B cell (primary cell): ENCODE measurements at regions not wholly inside any gene's neighbourhood (a gene's known extent, or its start where the extent isn't known, plus 50 kb on each side); places are given as distances from the start of the nearest gene placed in this dataset.

Experiments used
- ATAC-seq: fragments of 200-7000 bp; cut with Tn5 transposase; one replicate; pipeline ENCODE4 v1.10.0; 2021; ENCODE audit warnings: low read depth, mild to moderate bottlenecking, moderate number of reproducible peaks, moderate library complexity
- CTCF ChIA-PET: fragments of 350-600 bp; sonication (Branson Sonifier 250); formaldehyde crosslinking; loops from one replicate; lab custom pipeline; 2021; ENCODE audit warnings: antibody characterized with exemption, inconsistent platforms; lab: Charles Lee
- POLR2A ChIA-PET: fragments of 350-600 bp; sonication (Branson Sonifier 250); formaldehyde crosslinking; loops from one replicate; lab custom pipeline; 2021; ENCODE audit warnings: antibody characterized with exemption; lab: Charles Lee
- DNase-seq: peaks from one replicate; pipeline ENCODE4 v3.0.0; 2013
- H2AFZ ChIP-seq: 2 replicates; pipeline ENCODE4 v1.6.1; 2012; ENCODE audit warnings: mild to moderate bottlenecking, low read depth, low read length; ENCODE audit not compliant: insufficient read depth, poor library complexity, severe bottlenecking
- H3K27ac ChIP-seq, 2 donors: 1 replicate in 1 of 2; 2 replicates in 1 of 2; pipeline ENCODE4 v1.5.1; 2012 to 2013; ENCODE audit warnings: low read length in 2 of 2, mild to moderate bottlenecking in 2 of 2, moderate library complexity in 1 of 2
- H3K27me3 ChIP-seq, 4 experiments: fragments of 200-600 bp in 1 of 4; sonication (generic) in 1 of 4; replicated peaks in 1 of 4; 1 replicate in 2 of 4; 2 replicates in 2 of 4; pipeline versions ENCODE4 v1.6.1 to v1.7.0; 2013 to 2016; ENCODE audit warnings: low read length in 3 of 4, mild to moderate bottlenecking in 2 of 4, mixed read lengths in 1 of 4, moderate library complexity in 1 of 4; ENCODE audit not compliant: insufficient read depth in 4 of 4, control insufficient read depth in 3 of 4; ENCODE audit errors: control extremely low read depth in 1 of 4
- H3K36me3 ChIP-seq, 2 experiments: replicated peaks in 1 of 2; 1 replicate in 1 of 2; 2 replicates in 1 of 2; pipeline versions ENCODE4 v1.6.1 to v1.7.1; 2013; ENCODE audit warnings: low read length in 1 of 2; ENCODE audit not compliant: insufficient read depth in 2 of 2, control insufficient read depth in 1 of 2; ENCODE audit errors: control extremely low read depth in 1 of 2, extremely low read depth in 1 of 2
- H3K4me1 ChIP-seq, 2 donors: fragments of 200-600 bp in 1 of 2; sonication (generic) in 1 of 2; 1 replicate in 1 of 2; 2 replicates in 1 of 2; pipeline versions ENCODE4 v1.5.1 to v1.6.1; 2013 to 2017; ENCODE audit warnings: low read length in 2 of 2; ENCODE audit not compliant: control insufficient read depth in 2 of 2, insufficient read depth in 2 of 2
- H3K4me2 ChIP-seq: replicated peaks from 2 replicates; pipeline ENCODE3; 2012; ENCODE audit warnings: mild to moderate bottlenecking, low read depth, low read length; ENCODE audit not compliant: poor library complexity, severe bottlenecking
- H3K4me3 ChIP-seq, 5 experiments: fragments of 200-600 bp in 1 of 5; sonication (generic) in 1 of 5; 1 replicate in 3 of 5; 2 replicates in 2 of 5; pipeline versions ENCODE4 v1.5.1 to v1.7.0; 2011 to 2016; ENCODE audit warnings: low read length in 4 of 5, mild to moderate bottlenecking in 4 of 5, low read depth in 2 of 5, control low read depth in 1 of 5, moderate library complexity in 1 of 5; ENCODE audit not compliant: insufficient read depth in 1 of 5; ENCODE audit errors: control extremely low read depth in 1 of 5, extremely low read depth in 1 of 5
- H3K79me2 ChIP-seq: fragments of 200-600 bp; sonication (generic); one replicate; pipeline ENCODE4 v1.6.0; 2016; ENCODE audit warnings: low read length; ENCODE audit not compliant: control insufficient read depth, insufficient read depth
- H3K9ac ChIP-seq: fragments of 200-600 bp; sonication (generic); 2 replicates; pipeline ENCODE4 v1.6.1; 2017; ENCODE audit warnings: mild to moderate bottlenecking, low read length, moderate library complexity
- H3K9me3 ChIP-seq, 3 donors: one replicate each; pipeline versions ENCODE4 v1.6.1 to v1.7.1; 2013; ENCODE audit warnings: low read length in 2 of 3; ENCODE audit not compliant: control insufficient read depth in 2 of 3, insufficient read depth in 1 of 3; ENCODE audit errors: control extremely low read depth in 1 of 3
- H4K20me1 ChIP-seq: 2 replicates; pipeline ENCODE4 v1.6.0; 2012; ENCODE audit warnings: mild to moderate bottlenecking, low read length; ENCODE audit not compliant: insufficient read depth, control insufficient read depth, poor library complexity, severe bottlenecking
- H3K27ac Mint-ChIP-seq: one replicate; pipeline ENCODE4 v1.8.0; 2021; ENCODE audit warnings: mixed read lengths
- H3K27me3 Mint-ChIP-seq: one replicate; pipeline ENCODE4 v1.8.0; 2021; ENCODE audit warnings: mixed read lengths
- H3K4me1 Mint-ChIP-seq: one replicate; pipeline ENCODE4 v1.8.0; 2021; ENCODE audit warnings: mixed read lengths
- H3K4me3 Mint-ChIP-seq: one replicate; pipeline ENCODE4 v1.8.0; 2021; ENCODE audit warnings: mixed read lengths
- H3K9me3 Mint-ChIP-seq: one replicate; pipeline ENCODE4 v1.8.0; 2022; ENCODE audit warnings: mixed read lengths; ENCODE audit not compliant: insufficient read depth
- CTCF ChIP-seq: fragments of 200-600 bp; IDR thresholded peaks from one replicate; pipeline ENCODE4 v1.8.0; 2022; ENCODE audit warnings: antibody characterized with exemption, mild to moderate bottlenecking
- EZH2 ChIP-seq: IDR thresholded peaks from 2 replicates; pipeline ENCODE4 v1.6.1; 2012; ENCODE audit warnings: borderline replicate concordance, low read depth, mild to moderate bottlenecking, moderate library complexity, low read length; ENCODE audit not compliant: insufficient read depth, poor library complexity, severe bottlenecking
- WGBS: methylation state at CpG from one replicate; pipeline ENCODE4 v1.1.5; 2013; ENCODE audit warnings: missing lambda C conversion rate; ENCODE audit not compliant: insufficient coverage; 5-methylcytosine and 5-hydroxymethylcytosine counted together
- intact Hi-C: fragments of 100-400 bp; cut with micrococcal nuclease; formaldehyde crosslinking; loops from one replicate; pipeline ENCODE4 v1.10.0; 2022

- no peaks in the 10 kb centered on the region for H3K9me3 Mint-ChIP-seq
- no peak for DNase-seq
- Histone ChIP-seq H3K4me1 (no peaks in the 10 kb centered on the region), H3K4me3 (no peak overlapping the region), H3K79me2 (no peaks in the 10 kb centered on the region), H3K9me3 (no peaks in the 10 kb centered on the region), H3K4me2 (no peak overlapping the region), H3K36me3 (no peaks in the 10 kb centered on the region), H3K9ac (no peak overlapping the region), H2AFZ (no peak overlapping the region), H4K20me1 (no peaks in the 10 kb centered on the region), H3K27ac (no peak overlapping the region), H3K27me3 (no peaks in the 10 kb centered on the region)
- no peak overlapping the region for H3K4me3 Mint-ChIP-seq
- ATAC-seq: no peak
- WGBS: no CpG with 5 or more reads among the region's 2 CpGs
- H3K27ac Mint-ChIP-seq: no peak overlapping the region
- intact Hi-C loops: no loop called here
- TF ChIP-seq CTCF (no peak), EZH2 (no peak)
- POLR2A ChIA-PET: no interaction called here
- CTCF ChIA-PET: no interaction called here
- no peaks in the 10 kb centered on the region for H3K4me1 Mint-ChIP-seq
- H3K27me3 Mint-ChIP-seq: peaks cover 6% of the 10 kb centered on the region
Observed at GRCh38 chrX:120819126-120819525, 56.5 kb downstream of the CT47B1 start.

- H3K4me3 Mint-ChIP-seq: no peak overlapping the region
- H3K9me3 Mint-ChIP-seq: no peaks in the 10 kb centered on the region
- TF ChIP-seq CTCF (no peak), EZH2 (no peak)
- DNase-seq: no peak
- no peaks in the 10 kb centered on the region for H3K9me3 ChIP-seq
- H3K27me3 Mint-ChIP-seq: peaks cover 17% of the 10 kb centered on the region
- H3K4me1 ChIP-seq: no peaks in the 10 kb centered on the region
- ChIA-PET CTCF (no interaction called here), POLR2A (no interaction called here)
- no peak overlapping the region for H3K4me2 ChIP-seq
- no peaks in the 10 kb centered on the region for H4K20me1 ChIP-seq
- H3K4me3 ChIP-seq: no peak overlapping the region
- no peak overlapping the region for H3K27ac Mint-ChIP-seq
- ATAC-seq: no peak
- H3K9ac ChIP-seq: no peak overlapping the region
- H2AFZ ChIP-seq: no peak overlapping the region
- intact Hi-C loops: no loop called here
- no peaks in the 10 kb centered on the region for H3K4me1 Mint-ChIP-seq
- H3K27ac ChIP-seq: no peak overlapping the region
- no CpG with 5 or more reads among the region's 5 CpGs for WGBS
- no peaks in the 10 kb centered on the region for H3K27me3 ChIP-seq
- no peaks in the 10 kb centered on the region for H3K36me3 ChIP-seq
- H3K79me2 ChIP-seq: no peaks in the 10 kb centered on the region
Observed at GRCh38 chrX:120813982-120814381, 61.7 kb downstream of the CT47B1 start.
